HG02973 (cell line): ENCODE measurements at regions not wholly inside any gene's neighbourhood (a gene's known extent, or its start where the extent isn't known, plus 50 kb on each side); places are given as distances from the start of the nearest gene placed in this dataset.

Experiments used
- ATAC-seq: cut with Tn5 transposase; IDR thresholded peaks from one replicate; pipeline ENCODE4 v1.9.1; 2021; ENCODE audit warnings: moderate library complexity; ENCODE audit not compliant: unreplicated experiment

DNA sequence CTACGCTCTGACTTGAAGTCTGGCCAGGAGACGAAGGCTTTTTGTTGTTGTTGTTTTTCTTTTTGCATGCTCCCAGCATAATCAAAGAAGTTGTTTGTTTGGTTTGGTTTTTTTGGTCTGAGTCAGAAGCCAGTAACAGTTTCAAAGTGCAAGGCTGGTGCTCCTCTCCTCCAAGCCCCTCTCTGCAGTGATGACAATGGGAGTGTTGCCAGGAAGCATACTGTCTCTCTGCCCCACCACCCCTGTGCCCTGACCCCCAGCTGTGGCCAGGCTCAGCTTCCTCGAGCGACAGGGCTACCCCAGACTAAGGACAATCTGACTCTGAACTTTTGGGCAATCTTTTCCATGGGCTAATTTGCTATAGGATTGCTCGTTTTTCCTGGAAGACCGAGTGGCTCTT is 173.8 kb upstream of the PITX1 start:
- ATAC-seq, result no peak

DNA sequence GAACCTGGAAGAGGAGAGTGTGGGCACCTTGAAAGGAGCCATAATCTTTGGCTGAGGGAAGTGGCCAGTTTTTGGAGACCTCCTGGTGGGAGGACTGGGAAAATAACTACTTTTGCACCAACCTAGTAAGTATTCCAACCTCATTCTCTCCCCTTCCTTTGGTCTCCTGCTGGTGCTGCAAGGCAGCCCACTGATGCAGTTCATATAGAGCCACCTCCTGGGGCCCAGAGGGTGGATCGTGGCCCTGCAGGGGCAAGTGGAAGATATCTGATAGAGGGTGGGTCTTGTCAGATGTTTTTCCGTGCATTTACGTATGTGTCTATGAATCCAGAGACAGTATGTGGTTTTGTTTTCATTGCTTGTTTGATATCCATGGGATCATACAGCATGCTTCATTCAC is 172.8 kb upstream of the PITX1 start:
- ATAC-seq, result no peak

GRCh38 chr5:135205632-135206349 is 171.8 kb upstream of the PITX1 start:
- no peak for ATAC-seq

GRCh38 chr5:135204151-135204600 is 170.1 kb upstream of the PITX1 start:
- no peak for ATAC-seq

DNA sequence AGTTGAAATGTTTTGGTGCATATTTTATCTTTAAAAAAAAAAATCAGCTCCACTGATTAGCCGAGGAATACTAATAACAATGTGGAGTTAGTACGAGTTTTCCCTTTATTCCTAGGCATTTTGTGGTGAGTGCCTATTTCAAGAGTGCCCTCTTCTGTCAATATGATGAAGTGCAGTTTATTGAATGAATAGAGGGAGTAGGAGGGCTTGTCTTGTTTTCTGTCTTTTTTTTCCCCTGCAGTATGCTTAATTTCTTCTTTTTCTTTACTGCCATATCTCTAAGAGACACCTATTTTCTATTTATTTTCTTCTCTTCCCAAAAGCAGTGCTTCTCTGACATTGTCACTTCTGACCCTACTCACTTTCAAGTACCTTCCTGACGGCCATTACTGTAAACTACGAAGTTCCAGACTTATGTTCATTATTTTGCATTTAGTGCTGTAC is 169.6 kb upstream of the PITX1 start:
- ATAC-seq, result no peak

GRCh38 chr5:135203019-135203418 is 169.0 kb upstream of the PITX1 start:
- no peak for ATAC-seq

DNA sequence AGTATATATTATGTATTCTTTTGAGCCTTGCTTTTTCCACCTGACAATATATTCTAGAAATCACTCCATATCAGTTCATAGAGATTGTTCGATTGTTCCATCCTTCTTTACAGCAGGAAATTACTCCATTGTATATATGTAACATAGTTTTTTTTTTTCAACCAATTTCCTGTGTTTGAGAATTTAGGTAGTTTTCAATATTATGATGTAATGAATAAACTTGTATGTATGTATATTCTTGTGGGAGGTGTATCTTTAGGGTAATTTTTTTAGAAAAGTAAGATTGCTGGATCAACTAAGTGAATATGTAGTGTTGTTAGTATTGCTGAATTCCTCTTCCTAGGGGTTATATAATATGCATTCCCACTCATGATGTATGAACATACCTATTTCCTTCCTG is 165.9 kb upstream of the PITX1 start:
- ATAC-seq, result no peak

GRCh38 chr5:135196483-135196882 is 162.5 kb upstream of the PITX1 start:
- no peak for ATAC-seq

GRCh38 chr5:135195270-135195608 is 161.2 kb upstream of the PITX1 start:
- no peak for ATAC-seq

DNA sequence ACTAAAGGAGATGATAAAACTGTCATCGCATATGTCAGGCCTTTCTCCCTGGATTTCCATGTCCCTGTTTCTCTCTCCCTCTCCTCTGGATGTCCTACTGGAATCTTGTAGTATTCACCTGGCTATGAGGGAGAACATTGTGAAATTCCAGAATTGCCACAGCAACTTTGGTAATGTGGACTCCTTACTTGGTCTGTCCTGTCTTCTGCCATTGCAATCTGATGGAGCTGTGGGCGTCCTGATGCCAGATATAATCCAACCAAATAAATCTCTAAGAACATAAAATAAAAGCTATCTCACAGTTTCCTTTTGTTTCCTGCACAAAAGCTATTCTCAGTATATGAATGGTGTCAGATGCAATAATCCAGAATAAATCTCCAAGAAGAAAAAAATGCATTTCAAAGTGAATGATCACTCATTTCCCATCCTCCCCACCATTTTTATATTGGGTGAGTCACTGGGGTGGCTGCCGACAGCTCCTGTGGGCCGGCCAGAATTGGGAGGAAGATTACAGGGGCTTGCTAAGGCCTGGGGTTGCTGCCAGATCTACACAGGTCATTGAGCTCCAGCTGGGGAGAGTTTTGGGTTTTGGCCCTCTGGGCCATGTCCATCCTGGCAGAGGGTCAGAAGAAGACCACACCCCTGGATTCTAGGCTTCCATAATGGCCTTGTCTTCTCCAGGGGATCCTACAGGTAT is 160.7 kb upstream of the PITX1 start:
- ATAC-seq, result no peak

GRCh38 chr5:135194126-135194488 is 160.1 kb upstream of the PITX1 start:
- ATAC-seq, result no peak

GRCh38 chr5:135193213-135194125 is 159.4 kb upstream of the PITX1 start:
- no peak for ATAC-seq

GRCh38 chr5:135192351-135192750 is 158.3 kb upstream of the PITX1 start:
- ATAC-seq, result no peak

DNA sequence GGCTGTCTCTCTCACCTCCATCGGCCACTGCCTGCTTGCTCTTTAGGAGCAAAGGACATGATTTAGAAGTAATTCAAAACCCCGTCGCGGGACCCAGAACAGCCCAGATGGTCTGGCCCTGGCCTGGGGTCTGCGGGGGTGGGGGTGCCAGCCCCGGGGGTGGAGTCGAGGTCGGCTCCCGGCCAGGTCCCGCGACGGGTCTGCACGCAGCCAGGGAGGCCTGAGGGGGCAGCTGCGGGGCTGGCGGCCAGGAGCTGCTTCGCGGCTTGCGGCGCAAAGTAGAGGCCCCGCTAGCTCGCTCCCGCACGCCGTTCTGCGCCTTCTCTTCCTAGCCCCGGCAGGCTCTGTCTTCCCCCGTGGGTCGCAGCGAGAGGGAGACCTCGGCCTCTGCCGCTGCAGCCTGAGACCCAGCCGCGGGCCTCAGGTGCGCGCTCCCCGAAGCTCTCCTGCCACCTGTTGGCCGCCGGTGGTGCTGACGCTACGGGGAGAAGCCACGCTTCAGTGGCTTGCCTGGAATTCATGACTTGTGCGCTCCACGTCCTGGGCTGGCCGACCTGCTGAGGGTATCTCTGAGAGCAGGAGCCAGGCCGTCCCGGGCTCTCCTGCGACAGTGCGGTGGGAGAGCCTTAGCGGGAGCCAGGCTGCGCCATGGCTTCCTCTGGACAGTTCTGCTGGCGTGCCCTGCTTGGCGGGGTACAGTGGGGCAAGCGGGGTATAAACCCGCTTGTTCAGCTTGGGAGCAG is 157.2 kb upstream of the PITX1 start:
- peak; percentile 89 for ATAC-seq

DNA sequence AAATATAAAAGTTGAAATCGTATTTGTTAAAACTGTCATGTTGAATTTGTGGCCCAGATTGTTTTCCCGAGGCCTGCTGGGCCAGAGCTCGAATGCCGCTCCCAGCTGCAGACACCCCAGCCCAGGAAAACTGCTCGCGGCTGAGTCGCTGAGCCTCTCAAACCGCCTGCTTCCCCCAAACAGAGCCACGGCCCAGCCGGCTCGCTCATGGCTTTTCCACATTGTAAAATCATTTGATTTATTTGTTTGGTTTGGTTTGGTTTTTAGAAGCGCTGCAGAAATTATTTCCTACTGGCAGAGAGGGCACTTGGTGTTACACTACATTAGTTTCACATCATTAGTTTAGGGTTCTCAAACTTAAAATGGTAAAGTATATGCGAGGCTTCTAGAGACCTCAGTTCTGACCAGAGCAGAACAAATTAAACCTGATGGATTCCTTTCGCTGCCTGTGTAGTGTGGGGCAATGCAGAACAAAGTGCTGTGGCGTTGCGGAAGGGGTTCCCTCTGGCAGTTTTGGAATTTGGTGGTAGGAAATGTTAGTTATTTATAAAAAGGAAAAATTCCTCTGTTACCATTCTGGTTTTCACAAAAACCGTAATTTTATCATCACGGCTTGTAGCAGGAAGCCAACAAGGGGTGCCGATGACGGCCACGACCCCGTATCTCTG is 156.5 kb upstream of the PITX1 start:
- ATAC-seq, result no peak

DNA sequence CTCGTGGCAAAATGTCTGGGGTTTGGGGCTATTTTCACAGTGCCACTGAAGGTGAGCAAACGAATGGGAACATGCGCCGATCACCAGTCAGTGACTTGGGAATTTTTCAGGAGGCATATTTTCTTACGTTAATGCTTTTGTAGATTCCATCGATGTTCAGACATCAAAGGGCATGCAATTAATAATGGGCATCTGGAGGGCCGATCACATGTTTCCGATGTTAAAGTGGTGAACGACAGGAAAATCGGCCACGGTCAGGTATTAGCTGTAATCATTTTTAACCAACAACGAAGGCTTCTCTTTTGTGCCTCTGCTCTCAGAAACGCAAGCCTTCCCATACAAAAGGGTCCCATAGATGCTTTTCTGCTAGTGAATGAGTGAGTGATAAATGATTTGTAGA is 155.0 kb upstream of the PITX1 start:
- ATAC-seq, result no peak

- ATAC-seq, result no peak
Measured at GRCh38 chr5:135188233-135188914, 154.3 kb upstream of the PITX1 start.

DNA sequence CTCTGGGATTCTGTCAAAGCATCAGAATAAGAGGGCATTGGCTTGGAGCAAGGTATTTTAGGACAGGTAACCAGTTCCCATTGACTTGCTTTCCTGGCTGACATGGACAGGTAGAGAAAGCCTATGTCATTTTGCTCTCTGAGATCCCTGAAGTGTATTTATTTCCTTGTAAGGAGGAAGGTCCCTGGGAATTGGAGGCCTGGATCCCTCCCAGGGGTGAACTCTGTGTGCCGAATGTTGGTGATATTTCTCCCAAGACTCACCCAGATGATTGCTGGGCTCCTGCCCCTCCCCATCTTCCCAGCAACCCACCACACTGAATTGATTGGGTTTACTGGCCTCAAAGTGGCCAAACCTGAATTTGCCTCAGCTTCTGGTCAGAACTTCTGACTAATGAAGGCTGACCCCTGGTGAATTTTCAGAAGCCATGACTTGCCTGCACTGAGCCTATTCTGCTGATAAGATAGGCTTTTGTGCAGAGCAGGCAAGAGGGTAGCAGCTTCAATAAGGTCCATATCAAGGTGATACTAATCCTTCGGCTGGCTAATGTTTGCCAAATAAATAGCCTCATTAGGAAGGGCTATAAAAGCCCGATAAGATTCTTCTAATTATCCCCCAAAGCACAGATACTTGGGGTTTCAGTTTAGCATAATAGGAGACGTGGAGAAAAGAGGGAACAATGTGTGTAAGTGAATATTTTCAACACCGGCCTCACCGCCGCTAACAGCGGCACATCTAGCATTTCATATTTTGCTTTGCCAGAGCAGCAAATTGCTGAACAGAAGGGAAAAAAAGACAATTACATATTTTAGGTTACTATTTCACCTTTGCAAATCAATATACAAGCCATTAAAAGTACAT is 152.9 kb upstream of the PITX1 start:
- ATAC-seq, result no peak

DNA sequence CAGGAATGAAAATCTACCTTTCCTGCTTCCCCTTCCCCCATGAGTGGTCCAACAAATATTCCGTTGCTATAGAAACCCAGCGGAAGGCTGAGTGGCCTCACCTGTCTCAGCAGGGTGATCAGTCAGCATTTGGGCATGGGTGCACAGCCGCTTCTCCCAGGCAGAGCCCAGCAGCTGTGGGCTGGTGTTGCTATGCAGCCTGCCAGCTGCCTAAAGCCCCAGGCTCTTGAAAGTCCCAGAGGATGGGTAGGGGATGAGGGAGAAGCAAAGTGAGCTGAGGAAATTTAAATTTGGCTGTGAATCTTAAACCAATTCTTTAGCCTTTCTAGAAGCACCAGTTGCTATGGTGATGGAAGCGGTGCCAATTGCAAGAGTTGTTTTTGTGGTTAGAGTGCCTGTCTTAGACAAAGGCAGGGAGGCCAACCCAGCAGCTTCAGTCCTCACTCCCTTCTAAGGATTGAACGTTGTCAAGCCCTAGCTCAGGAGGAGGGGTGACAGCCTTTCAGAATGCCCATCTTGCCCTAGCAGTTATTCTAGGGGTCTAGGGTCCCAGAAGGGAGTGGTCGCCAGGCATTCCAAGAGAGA is 151.5 kb upstream of the PITX1 start:
- no peak for ATAC-seq
